TTC549 (cell line): ENCODE measurements at regions not wholly inside any gene's neighbourhood (a gene's known extent, or its start where the extent isn't known, plus 50 kb on each side); places are given as distances from the start of the nearest gene placed in this dataset.
"Not testable (repeated sequence)": the region's sequence is repeated elsewhere in the genome, so short reads cannot be mapped to it uniquely, and the experiment has no call there.

Experiments used
- FAIRE-seq: peaks from 2 replicates; lab custom pipeline; 2012; peaks lifted over from hg19 to GRCh38; lab: Jason Lieb, UNC

DNA sequence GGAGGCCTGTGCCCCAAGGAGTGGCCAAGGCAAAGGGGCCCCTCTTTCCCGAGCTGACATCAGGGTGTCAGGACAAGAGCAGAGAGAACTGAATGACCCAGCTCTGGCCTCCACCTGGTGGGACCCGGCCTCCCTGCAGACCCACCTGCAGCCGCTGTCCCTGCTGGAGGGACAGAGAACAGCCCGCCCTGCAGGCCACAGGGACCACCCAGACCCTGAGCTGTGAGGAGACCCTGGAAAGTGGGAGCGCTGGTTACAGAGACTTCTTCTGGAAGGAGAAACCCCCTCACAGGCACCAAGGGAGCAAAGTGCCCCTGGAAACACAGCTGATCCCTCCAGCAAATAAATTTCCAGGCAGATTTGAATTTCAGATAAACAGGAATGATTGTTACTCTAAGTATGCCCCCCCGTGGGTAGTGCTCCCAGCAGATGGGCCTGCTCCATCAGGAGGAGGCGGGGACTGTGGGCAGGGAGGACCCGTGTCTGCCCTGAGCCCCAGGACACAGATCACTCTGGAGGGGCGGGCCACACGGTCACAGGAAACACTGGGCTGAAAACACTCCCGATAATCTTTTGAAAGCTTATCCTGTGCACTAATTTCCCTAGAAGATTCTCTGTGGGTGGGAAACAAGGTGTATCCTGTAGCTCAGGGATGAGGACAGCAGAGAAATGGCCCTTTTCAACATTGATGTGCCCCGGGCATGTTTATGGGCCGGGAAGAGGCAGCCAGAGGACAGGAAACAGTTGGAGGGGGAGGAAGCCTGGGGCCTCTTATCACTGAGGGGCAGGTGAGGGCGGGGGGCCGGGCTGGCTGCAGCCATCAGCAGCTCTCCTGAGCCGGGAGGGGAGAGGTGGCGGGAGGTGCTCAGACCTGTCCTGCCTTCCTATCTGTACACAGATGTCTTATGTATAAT, 276.0 kb downstream of the ADGRD1 start:
- FAIRE-seq = no peak

DNA sequence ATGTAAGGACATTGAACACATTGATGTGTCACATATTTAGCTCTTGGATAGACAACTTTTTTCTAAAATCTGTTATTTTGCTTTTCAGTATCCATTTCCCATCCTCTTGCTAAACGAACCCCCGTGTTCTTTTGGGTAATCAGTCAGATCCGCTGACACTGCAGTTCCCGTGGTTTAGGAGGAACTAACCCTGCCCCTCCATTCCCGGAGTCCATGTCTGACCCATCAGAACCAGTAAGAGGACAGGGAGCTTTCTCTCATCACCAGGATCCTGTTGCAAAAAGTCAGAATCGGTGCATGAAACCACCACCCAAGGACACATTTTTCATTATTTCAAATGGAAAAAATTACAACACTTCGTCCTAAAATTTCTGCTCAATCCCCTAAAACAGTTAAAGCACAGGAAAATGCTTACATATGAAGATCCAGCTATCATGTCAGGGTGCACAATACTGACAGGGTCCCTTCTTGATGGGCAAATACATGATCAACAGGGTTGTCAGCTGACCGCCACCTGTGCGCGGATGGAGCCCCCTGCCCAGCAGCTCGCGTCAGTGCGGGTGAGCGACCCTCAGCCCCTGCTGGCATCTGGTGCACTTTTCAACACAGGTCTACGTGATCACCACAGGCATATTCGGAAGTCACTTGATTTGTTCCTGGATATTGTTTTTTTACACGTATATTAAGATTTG, 276.8 kb downstream of the ADGRD1 start:
- FAIRE-seq = no peak

DNA sequence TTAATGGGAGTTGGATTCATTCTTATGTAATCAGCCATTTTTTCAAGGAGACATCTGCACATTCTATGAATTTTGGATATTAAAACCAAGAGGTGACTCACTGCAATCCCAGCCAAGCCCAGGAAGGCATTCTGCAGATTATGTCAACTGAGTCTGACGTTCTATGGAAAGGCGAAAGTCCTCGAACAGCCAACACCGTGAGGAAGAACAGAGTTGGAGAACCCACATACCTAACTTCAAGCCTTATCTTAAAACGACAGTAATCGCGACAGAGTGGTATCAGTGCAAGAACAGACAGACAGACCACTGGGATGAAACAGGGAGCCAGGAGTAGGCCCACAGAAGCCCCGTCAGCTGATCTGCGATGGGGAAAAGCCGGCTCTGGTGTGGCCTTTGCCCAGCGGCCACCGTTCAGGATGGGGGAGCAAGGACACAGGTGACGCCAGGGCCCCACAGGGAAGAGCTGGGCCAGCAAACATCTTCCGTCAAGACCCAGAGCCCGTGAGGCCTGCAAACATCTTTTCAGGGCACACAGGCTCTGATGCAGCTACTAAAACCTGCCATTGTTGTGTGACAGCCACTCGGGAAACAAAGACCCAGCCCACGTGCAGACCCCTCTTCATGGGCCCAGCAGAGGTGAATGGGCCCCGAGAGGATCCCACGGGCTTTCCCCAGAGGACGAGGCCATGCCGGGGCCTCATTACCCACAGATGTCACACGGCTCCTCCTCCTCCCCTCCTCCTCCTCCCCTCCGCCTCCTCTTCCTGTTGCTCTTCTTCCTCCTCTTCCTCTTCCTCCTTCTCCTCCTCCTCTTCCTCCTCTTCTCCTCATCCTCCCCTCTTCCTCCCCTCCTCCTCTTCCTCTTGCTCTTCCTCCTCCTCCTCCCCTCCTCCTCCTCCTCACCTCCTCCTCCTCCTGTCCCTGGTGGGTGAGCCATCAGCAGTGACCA, 277.6 kb downstream of the ADGRD1 start:
- FAIRE-seq = no peak

DNA sequence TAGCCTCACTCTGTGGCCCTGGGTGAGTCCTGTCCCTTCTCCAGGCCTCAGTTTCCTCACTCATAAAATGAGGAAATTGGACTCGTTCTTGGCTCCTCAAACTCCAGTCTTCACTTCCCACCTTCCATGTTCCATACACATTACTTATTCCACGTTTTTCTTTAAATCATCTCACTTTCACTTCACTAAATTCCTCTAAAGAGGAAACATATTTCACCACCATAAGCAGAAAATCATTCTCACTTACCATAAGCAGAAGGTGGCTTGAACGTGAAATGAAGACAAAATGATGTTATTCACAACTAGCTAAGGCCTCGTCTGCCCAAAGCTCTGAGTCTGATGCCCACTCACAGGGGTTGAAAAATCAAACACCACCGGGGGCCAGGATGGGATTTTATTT, 278.3 kb downstream of the ADGRD1 start:
- no peak for FAIRE-seq

DNA sequence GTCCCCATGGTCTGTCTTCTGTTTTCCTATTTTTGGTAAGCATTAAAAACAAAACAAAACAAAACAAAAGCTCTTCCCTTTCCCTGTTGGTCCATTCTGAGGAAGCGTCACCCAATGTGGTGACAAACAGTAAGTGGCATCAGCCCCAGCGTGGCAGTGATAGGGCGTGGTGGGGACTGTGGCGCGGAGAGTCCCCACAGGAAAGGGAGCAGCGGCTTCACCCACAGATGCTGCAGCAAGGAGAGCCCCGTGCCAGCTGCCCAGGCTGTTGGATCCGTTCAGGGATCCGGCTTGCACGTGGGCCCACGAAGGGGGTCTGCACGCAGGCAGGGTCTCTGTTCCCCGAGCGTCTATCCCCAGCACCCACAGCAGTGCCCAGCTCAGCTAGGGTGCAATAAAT, 279.2 kb downstream of the ADGRD1 start:
- FAIRE-seq = not testable (repeated sequence)

DNA sequence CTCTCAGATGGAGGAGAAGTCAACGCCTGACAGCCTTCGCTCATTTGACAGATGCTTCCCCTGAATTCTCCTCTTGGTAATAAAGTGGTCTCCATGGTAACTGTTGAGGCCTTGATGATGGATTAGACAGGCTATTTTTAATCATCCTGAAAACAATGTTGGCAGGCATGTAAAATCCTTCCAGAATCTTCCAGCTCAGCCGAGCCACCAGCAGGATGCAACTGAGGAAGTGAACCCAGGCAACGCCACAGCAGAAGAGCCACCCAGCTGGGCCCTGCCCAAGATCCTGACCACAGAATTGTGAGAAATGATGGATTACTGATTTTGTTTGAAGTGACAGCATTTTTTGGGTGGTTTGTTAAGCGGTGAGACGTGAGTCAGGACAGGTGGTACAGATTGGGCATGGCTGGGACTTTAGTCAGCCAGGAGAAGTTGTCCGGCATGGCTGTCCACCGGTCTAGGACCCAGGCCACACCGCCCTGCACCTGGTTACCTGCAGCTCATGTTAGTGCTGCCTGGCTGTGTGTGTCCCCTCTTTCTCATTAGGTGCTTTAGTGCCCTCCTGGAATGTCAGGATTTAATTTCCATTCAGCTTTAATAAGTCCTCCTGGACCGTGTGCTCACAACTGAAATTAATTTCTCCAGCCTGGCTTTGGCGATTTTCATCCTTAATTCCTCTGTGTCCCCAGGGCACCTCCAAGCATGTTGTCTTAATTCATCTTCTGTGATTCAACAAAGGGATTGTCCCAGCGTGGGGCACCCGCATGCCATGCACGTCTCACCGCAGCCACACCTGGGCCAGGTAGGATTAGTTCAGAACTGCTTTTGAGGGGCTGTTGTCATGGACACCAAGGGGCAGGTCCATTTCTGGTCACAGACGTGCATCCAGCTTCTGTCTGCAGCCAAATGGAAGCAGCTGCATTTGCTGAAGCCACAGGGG, 280.4 kb downstream of the ADGRD1 start:
- not testable (repeated sequence) for FAIRE-seq

DNA sequence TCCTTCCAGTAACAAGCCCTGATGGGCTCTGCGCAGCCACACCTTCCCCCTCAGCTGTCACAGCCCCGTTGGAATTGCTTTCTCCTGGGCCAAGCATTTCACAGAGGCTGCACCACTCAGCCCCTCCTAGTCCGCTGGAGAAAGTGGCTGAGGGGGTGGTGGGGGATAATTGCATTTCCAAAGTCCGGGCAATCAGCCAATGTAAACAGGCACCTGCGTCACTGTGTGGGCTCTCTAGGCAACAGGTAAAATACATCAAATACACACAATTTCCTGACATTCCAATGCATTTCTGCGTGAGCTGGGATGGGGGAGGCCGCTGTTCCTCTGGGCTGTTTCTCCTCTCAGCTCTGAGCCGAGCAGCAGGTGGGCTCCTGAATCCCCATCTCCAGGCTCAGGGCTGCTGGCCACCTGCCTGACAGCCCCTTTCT, 281.1 kb downstream of the ADGRD1 start:
- not testable (repeated sequence) for FAIRE-seq

DNA sequence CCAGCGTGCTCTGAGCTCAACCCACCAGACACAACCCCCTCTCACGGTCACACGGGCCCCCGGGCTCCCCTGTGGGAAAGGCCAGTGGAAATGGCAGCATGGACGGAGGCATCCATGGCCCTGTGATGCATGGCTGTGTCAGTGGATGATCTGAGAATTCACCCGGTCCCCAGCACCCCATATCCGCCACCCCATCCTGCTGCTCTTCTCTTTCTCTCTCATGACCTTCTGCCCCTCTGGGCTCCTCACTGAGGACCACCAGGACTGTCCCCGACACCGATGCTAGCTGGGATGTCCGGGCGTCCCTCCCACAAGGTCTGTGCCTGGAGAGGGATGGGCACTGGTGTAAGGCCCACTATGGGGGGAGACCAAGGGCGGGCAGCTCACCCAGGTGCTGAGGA, 282.2 kb downstream of the ADGRD1 start:
- no peak for FAIRE-seq

DNA sequence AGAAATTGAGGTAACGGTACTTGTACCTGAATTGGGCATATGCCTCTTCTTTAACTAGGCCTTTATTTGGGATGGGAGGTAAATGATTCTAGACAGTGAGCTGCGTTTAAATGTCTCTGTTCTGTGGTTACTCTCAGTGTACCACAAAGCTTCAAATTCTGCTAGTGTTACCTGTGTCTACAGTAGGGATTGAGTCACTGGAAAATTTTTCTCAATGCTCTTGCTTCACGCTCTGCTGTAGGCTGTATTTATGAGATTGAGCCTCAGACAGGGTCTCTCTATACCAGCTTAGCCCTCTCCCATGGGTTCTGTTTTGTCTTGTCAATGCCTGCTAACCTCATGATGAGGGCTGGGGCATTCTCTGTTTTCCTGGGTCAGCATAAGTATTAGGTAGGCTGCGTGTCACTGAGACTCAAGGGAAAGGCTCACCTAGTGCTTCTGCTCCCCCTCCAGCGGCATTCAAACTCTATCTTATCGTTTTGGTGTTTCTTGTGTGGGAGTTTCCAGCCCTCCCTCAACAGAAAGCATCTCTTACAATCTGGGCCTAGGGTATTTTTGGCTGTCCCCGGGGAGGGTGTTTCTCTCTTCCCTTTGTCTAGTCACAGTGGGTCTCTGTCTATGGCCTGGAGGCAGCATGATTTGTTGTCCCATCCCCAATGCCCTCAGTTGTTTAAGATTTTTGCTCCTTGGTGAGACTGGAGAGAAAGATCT, 285.8 kb downstream of the ADGRD1 start:
- FAIRE-seq = no peak

DNA sequence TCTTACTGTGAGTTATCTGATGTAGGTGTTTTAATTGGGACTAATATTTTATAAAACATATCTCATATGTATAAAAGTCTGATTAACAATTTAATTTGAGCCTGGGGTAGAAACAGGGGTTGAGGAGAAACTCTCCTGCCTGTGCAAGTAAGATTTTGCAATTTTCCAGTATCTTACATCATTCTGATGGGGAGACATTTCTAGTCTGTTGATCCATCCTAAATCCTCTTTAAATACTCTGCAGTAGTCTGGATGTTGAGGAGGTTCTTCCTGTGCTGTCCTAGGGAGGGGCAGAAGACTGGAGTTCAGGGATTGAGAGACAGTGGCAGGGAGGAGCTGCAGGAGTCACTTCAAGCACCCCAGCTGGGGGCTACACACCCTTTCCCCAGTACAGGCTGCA, 287.8 kb downstream of the ADGRD1 start:
- FAIRE-seq = no peak

DNA sequence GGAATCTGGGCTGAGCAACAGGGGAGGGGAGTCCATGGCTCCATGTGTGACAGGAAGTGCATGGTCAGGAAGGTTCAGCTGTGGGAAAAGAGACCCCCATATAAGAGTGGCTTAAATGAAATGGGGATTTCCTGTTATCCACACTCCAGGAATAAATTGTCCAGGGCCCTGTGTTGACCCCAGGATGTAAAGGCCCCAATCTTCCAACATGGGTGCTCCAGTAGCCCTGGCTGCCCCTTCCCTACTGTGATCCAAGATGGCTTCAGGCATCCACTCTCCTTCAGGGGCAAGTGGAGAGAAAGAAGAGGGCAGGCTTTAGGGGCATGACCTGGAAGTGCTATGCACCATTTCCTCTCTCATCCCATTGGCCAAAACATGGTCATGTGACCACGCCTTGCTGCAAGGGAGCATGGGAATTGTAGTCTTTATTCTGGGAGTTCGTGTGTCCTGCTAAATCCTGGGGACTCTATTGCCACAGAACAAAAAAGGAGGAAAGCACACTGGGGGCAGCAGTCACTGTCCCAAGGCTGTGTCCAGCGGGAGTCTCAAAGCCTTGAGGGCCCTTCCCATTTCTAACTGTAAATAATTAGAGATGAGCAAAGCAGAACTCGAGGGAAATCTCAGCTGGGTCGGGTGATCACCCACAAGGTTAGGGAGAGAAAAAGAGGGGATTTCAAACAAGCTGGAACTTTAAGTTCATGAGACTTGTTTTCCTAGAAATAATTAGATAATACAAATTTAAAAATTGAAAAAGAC, 289.2 kb downstream of the ADGRD1 start:
- FAIRE-seq = no peak

DNA sequence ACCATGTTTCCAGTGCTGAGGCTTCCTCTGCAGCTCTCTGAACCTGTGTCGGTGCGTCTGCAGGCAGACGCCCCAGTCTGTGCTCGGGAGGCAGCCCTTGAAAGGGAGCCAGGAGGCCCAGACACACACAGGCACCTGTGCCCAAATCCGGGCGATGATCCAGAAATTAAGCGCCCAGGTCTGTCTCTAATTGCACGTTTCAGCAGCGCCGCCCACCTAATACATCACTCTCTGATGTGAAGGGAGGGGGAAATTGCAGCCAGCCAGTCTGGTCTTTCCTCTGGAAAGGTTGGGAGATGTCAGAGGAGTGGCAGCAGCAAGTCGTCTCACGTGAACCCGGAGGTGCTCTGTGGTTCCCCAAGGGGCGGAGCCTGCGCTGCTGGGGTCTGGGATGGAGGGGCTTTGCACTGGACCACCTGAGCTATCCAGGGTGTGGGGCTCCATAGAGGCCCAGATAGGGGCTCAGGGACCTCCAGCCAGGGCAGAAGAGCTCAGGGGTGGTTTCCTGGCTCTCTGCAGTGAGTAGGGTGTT, 290.5 kb downstream of the ADGRD1 start:
- FAIRE-seq = not testable (repeated sequence)

DNA sequence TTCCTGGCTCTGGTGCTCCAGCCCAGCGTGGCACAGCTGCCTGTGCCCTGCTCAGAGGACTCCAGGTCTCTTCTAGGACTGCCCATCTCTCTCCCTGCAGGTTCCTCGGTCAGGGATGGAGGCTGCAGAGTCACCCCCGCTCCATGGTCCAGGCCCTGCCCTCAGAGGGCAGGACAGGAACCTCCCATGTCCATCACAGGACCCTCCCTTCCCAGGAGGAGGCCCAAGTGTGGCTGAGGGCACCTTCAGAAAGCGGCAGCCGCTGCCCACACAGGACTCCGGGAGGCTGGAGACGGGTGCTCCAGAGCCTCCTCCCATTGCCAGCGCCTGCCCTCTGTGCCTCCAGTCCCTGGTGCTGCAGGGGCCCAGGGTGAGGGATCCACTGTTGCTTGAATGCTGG, 291.5 kb downstream of the ADGRD1 start:
- not testable (repeated sequence) for FAIRE-seq

DNA sequence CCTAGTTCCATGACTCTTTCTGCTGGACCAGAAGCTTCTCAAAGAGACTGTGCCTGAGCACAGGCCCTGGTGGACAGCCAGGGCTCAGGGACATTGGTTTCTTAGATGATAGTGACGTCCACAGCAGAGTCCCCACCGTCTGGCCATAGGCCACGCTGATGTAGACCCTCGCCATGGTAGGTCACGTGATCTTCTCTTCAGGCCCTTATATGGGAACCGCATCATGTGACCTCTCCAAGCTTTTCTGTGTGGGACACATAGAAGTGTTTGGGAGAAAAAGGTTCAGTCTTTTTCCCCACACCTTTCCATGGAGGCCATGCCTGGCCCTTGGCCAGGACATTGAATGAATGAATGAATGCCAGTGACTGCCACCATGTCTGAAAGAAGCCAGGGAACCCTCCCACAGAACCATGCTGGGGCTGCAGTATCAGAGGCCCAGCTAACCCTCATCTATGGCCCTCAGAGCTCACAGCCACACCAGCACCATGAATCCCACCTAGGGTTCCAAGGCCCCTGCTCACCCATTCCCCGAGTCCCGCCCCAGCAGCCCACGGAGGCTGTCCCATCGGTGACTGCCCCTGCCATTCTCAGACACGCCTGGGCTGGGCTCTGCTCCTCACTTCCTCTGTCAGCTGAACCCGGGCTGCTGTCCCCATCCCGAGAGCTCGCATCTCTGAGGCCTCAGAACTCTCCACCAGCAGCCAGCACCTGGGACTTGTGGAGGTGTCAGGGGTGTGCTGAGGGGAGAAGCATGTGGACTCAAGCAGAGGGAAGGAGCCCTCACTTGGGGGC, 292.1 kb downstream of the ADGRD1 start:
- FAIRE-seq = no peak

DNA sequence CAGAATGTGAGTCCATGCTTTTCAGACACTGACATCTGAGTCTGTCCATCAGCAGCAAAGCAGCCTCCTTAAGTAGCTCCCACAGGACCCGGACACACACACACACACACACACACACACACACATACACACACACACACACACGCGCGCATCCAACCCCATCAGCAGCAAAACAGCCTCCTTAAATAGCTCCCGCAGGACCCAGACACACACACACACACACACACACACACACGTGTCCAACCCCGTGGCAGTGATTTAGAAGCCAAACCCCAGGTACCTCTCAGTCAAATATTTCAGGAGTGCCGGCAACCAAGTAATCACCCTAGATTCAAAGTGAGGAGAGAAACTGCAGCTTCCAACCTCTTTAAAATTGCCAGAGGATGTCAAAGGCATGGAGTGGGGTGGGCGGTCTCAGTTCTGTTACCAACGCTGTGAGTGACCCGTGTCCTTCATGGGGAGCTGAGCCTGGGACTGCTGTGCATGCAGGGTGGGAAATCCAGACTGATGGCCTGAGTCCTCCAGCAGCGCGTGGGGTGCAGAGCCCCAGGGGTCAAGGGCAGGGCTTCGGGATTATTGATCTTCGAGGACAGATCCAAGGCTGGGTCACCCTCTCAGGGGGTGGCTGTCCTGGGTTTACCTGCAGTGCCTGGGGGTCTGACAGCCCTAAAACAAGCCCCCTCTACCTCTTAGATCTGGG, 293.5 kb downstream of the ADGRD1 start:
- FAIRE-seq = not testable (repeated sequence)

DNA sequence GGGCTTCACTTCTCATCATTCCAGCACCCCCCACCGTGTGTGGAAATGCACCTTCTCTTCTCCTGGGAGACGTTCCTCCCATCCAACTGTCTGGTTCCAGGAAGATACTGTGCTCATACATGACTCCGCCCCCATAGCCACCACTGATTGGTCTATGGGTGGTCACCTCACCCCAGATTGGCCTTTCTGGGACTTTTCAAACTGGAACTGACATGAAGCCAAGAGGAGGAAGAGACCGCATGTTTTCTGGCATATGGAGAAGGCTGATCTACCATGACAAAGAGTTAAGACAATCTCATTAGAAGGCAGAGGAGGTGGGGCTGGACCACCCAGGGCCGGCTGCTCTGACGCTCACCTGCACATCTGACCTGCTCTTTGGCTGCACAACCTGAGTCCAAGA, 294.2 kb downstream of the ADGRD1 start:
- not testable (repeated sequence) for FAIRE-seq

DNA sequence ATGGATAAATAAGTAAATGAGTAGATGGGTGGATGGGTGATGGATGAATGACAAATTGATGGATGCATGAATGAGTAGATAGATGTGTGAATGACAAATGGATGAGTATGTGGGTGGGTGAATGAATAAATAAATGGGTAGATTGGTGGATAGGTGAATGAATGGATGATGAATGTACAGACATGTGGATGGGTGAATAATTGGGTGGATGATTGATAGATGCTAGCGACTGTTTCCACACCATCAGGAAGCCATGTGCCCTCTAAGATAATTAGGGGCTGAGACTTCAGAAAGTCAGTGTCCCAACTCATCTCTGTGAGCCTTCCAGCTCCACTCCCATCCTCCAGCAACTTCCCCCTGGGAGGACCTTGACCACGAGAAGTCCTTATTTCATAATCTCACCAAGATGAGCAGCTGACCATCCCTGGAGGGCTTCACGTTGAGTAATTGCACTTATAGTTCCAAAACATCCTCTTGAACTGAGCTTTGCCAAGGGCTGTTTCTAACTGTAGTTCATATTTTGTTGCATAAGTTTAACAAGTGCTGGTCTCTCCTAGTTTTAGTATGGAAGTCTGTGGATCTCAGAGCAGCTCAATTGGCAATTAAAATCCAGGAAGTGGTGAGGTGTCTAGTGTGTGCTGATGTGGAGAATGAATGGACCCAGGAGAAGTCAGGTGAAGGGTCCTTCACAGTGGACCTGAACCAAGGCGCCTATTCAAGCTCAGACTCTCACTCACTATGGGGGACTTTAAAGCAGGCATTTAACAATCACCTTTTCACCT, 295.7 kb downstream of the ADGRD1 start:
- FAIRE-seq = no peak
